GM21619 (cell line): ENCODE measurements at regions not wholly inside any gene's neighbourhood (a gene's known extent, or its start where the extent isn't known, plus 50 kb on each side); places are given as distances from the start of the nearest gene placed in this dataset.

Experiments used
- ATAC-seq: cut with Tn5 transposase; IDR thresholded peaks from one replicate; pipeline ENCODE4 v1.9.1; 2021; ENCODE audit not compliant: unreplicated experiment

DNA sequence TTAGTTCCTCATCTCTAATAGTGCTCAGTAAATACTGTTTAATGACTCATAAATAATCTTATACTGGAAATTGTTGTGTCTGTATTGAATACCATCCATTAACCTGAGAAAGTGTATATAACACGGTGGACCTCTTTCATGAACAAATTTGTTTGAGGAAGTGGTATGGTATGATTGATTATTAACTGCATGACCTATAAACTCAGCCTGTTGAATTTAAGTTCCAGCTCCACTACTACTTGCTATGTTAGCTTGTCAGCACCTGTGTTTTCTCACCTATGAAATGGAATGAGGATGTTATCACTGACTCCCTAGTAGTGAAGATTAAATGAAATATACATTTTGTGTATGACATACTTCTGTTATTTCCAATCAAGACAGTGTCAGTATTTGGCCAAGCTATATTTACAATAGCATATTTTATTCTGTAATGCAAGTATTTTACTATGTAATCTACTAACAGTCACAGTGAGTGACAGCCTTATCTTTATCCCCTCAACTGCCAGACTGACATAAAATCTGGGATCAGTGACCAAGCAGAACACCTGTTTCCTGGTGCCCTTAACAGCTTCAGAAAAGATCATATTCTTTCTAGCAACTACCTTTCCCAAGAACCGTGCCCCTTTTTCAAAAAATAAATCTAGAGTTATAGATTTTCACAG lies 77.3 kb upstream of the ITGA1 start:
- ATAC-seq: peak; percentile 61

GRCh38 chr5:52710972-52711596 lies 76.6 kb upstream of the ITGA1 start:
- ATAC-seq: no peak

DNA sequence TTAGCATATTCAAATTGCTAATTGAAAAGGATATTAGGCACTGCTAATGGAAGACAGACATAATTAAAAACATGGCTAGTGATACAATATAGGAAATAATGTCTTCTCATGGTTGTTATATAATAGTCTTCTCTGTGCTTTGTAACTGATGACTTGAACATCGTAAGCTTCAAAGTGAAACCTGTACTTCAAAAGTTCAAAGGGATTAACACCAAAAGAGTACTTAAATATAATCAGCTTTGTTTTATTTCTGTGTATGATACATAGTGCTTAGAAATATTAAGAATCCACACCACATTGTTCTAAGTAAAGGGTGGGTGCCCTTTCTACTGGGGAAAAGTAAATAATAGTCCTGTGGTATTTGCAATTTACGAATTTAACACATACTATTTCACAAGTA lies 75.4 kb upstream of the ITGA1 start:
- ATAC-seq: no peak

GRCh38 chr5:52725065-52725746 lies 62.5 kb upstream of the ITGA1 start:
- peak; percentile 92 for ATAC-seq

GRCh38 chr5:52725808-52726207 lies 61.9 kb upstream of the ITGA1 start:
- ATAC-seq: peak; percentile 9

- ATAC-seq: no peak
These were observed 60.7 kb upstream of the ITGA1 start for GRCh38 chr5:52727020-52727419.

- no peak for ATAC-seq
These were observed 60.1 kb upstream of the ITGA1 start for GRCh38 chr5:52727576-52727975.

GRCh38 chr5:52728224-52728623 lies 59.5 kb upstream of the ITGA1 start:
- ATAC-seq: no peak

DNA sequence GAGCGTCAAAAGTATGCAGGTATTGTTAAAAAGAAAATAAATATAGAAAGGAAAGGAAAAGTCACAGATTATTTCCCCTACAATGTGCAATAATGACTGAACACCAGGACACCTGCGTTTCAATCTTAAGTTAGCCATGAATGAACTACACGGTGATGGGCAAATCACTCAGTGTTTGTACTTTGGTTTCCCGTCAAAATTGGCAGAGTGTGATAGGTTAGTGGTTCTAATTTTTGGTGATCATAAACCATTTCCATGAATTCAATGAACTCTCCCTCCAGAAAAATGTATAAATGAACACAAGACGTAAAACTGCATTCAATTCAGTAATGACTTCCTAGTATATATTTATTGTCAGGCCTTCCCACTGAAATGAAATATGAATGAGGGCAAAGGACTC lies 59.0 kb upstream of the ITGA1 start:
- no peak for ATAC-seq

DNA sequence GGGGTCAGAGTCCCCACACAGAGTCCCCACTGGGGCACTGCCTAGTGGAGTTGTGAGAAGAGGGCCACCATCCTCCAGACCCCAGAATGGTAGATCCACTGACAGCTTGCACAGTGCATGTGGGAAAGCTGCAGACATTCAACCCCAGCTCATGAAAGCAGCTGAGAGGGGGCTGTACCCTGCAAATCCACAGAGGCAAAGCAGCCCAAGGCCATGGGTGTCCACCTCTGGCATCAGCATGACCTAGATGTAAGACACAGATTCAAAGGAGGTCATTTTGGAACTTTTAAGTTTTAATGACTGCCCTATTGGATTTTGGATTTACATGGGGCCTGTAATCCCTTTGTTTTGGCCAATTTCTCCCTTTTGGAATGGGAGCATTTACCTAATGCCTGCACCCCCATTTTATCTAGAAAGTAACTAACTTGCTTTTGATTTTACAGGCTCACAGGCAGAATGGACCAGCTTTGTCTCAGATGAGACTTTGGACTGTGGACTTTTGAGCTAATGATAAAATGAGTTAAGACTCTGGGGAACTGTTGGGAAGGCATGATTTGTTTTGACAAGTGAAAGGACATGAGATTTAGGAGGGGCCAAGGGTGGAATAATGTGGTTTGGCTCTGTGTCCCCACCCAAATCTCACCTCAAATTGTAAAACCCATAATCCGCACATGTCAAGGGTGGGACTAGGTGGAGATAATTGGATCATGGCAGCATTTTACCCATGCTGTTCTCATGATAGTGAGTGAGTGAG lies 56.3 kb upstream of the ITGA1 start:
- no peak for ATAC-seq

- no peak for ATAC-seq
These were observed 53.2 kb upstream of the ITGA1 start for GRCh38 chr5:52734557-52734956.

- no peak for ATAC-seq
These were observed 52.6 kb upstream of the ITGA1 start for GRCh38 chr5:52735139-52735538.
